ENCODE measurements at regions not wholly inside any gene's neighbourhood (a gene's known extent, or its start where the extent isn't known, plus 50 kb on each side); places are given as distances from the start of the nearest gene placed in this dataset.

GRCh38 chr4:41865981-41866798 is 69.0 kb upstream of the TMEM33 start:
- Histone ChIP-seq H3K9me3 (no peaks in the 10 kb centered on the region), H3K36me3 (no peaks in the 10 kb centered on the region), H3K27me3 (ENCODE audit: low read depth) (peaks cover 83% of the 10 kb centered on the region), H3K4me3 (no peak overlapping the region), H3K4me1 (peaks cover 11% of the 10 kb centered on the region), H3K27ac (no peak overlapping the region)
- no peak for DNase-seq
- intact Hi-C loops (cut with DNase I), result no loop called here
- no peak for ATAC-seq
- TF ChIP-seq CTCF (IDR thresholded peaks at IDR 0.05), result no peak

GRCh38 chr4:41865306-41865980 is 69.8 kb upstream of the TMEM33 start:
- H3K4me1 ChIP-seq, result peaks cover 11% of the 10 kb centered on the region
- DNase-seq, result no peak
- H3K27me3 ChIP-seq (ENCODE audit: low read depth), result peaks cover 82% of the 10 kb centered on the region
- H3K36me3 ChIP-seq, result no peaks in the 10 kb centered on the region
- TF ChIP-seq CTCF (IDR thresholded peaks at IDR 0.05), result no peak
- no peak overlapping the region for H3K4me3 ChIP-seq
- no peak overlapping the region for H3K27ac ChIP-seq
- intact Hi-C loops (cut with DNase I), result no loop called here
- ATAC-seq, result peak in 1 of 2 donors; percentile 52
- no peaks in the 10 kb centered on the region for H3K9me3 ChIP-seq

- H3K9me3 ChIP-seq, result no peaks in the 10 kb centered on the region
- H3K27me3 ChIP-seq (ENCODE audit: low read depth), result peaks cover 35% of the 10 kb centered on the region
- intact Hi-C loops (cut with DNase I), result no loop called here
- DNase-seq (no peak), ATAC-seq (no peak)
- H3K27ac ChIP-seq, result no peak overlapping the region
- H3K4me1 ChIP-seq, result no peaks in the 10 kb centered on the region
- TF ChIP-seq CTCF (IDR thresholded peaks at IDR 0.05), result no peak
- H3K4me3 ChIP-seq, result no peak overlapping the region
- H3K36me3 ChIP-seq, result no peaks in the 10 kb centered on the region
Observed at GRCh38 chr4:41859087-41859486, 76.1 kb upstream of the TMEM33 start.

GRCh38 chr4:41857226-41857641 is 78.0 kb upstream of the TMEM33 start:
- DNase-seq, result no peak
- no peak for TF ChIP-seq CTCF (IDR thresholded peaks at IDR 0.05)
- no peak overlapping the region for H3K27ac ChIP-seq
- H3K9me3 ChIP-seq, result no peaks in the 10 kb centered on the region
- no peak for ATAC-seq
- no peaks in the 10 kb centered on the region for H3K36me3 ChIP-seq
- peaks cover 22% of the 10 kb centered on the region for H3K27me3 ChIP-seq (ENCODE audit: low read depth)
- H3K4me3 ChIP-seq, result no peak overlapping the region
- no peaks in the 10 kb centered on the region for H3K4me1 ChIP-seq
- intact Hi-C loops (cut with DNase I), result no loop called here

- Histone ChIP-seq H3K9me3 (no peaks in the 10 kb centered on the region), H3K27ac (no peak overlapping the region), H3K4me3 (no peak overlapping the region), H3K36me3 (no peaks in the 10 kb centered on the region), H3K27me3 (ENCODE audit: low read depth) (peaks cover 18% of the 10 kb centered on the region), H3K4me1 (no peaks in the 10 kb centered on the region)
- TF ChIP-seq CTCF (IDR thresholded peaks at IDR 0.05), result no peak
- DNase-seq (no peak), ATAC-seq (no peak)
- intact Hi-C loops (cut with DNase I), result no loop called here
Observed at GRCh38 chr4:41856797-41857196, 78.4 kb upstream of the TMEM33 start.

Data from lower lobe of right lung (tissue), 2 donors.